ENCODE measurements at regions not wholly inside any gene's neighbourhood (a gene's known extent, or its start where the extent isn't known, plus 50 kb on each side); places are given as distances from the start of the nearest gene placed in this dataset.

- Histone ChIP-seq H2AFZ (ENCODE audit: low read length) (no peak overlapping the region), H3K27me3 (ENCODE audit: insufficient read depth, low read length) (no peaks in the 10 kb centered on the region), H3K4me1 (ENCODE audit: insufficient read depth, low read length, severe bottlenecking) (no peaks in the 10 kb centered on the region), H3K79me2 (ENCODE audit: insufficient read depth, low read length) (no peaks in the 10 kb centered on the region), H3K36me3 (ENCODE audit: insufficient read depth, low read length) (no peaks in the 10 kb centered on the region), H4K20me1 (ENCODE audit: insufficient read depth, low read length) (no peaks in the 10 kb centered on the region), H3K9me3 (ENCODE audit: low read length) (no peaks in the 10 kb centered on the region), H3K4me2 (ENCODE audit: low read length) (no peak overlapping the region), H3K27ac (ENCODE audit: low read depth, low read length, poor library complexity, severe bottlenecking) (no peak overlapping the region), H3K4me3 (ENCODE audit: low read depth, low read length, poor library complexity, severe bottlenecking) (no peak overlapping the region), H3F3A (ENCODE audit: insufficient read depth, low read length) (no peaks in the 10 kb centered on the region), H3K9me2 (ENCODE audit: low read depth, low read length) (no peaks in the 10 kb centered on the region), H3K9ac (ENCODE audit: low read length) (no peak overlapping the region)
- TF ChIP-seq, protein P1, sequence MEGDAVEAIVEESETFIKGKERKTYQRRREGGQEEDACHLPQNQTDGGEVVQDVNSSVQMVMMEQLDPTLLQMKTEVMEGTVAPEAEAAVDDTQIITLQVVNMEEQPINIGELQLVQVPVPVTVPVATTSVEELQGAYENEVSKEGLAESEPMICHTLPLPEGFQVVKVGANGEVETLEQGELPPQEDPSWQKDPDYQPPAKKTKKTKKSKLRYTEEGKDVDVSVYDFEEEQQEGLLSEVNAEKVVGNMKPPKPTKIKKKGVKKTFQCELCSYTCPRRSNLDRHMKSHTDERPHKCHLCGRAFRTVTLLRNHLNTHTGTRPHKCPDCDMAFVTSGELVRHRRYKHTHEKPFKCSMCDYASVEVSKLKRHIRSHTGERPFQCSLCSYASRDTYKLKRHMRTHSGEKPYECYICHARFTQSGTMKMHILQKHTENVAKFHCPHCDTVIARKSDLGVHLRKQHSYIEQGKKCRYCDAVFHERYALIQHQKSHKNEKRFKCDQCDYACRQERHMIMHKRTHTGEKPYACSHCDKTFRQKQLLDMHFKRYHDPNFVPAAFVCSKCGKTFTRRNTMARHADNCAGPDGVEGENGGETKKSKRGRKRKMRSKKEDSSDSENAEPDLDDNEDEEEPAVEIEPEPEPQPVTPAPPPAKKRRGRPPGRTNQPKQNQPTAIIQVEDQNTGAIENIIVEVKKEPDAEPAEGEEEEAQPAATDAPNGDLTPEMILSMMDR (IDR thresholded peaks at IDR 0.05; ENCODE audit: low read length) = no peak
- no peak for TF ChIP-seq EZH2 (IDR thresholded peaks at IDR 0.05; ENCODE audit: borderline replicate concordance, low read length)
Observed at GRCh38 chr5:38039826-38040225, 200.0 kb upstream of the GDNF start.

DNA sequence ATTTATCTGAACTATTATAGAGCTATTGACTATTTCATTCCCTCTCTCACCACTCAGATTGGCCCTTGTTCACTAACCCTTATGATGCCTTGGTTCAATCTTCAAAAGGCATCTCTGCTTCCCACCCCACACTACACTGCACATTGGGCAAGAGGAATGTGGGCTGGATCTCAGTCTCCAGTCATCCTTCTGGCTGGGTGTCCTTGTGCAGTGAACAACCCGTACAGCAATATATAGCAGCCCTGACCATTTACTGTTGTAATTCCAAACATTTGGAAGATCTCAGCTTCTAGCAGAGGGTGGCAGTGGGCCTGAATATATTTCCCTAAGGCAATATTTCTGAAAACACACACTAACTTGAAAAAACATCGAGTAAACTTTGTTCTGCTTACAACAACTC, 199.2 kb upstream of the GDNF start:
- H3K79me2 ChIP-seq (ENCODE audit: insufficient read depth, low read length) = no peaks in the 10 kb centered on the region
- TF ChIP-seq, protein P1 (IDR thresholded peaks at IDR 0.05; ENCODE audit: low read length) = no peak
- no peak for TF ChIP-seq EZH2 (IDR thresholded peaks at IDR 0.05; ENCODE audit: borderline replicate concordance, low read length)
- no peaks in the 10 kb centered on the region for H3K4me1 ChIP-seq (ENCODE audit: insufficient read depth, low read length, severe bottlenecking)
- H3K27ac ChIP-seq (ENCODE audit: low read depth, low read length, poor library complexity, severe bottlenecking) = no peak overlapping the region
- H2AFZ ChIP-seq (ENCODE audit: low read length) = no peak overlapping the region
- H3K4me3 ChIP-seq (ENCODE audit: low read depth, low read length, poor library complexity, severe bottlenecking) = no peak overlapping the region
- H3K9ac ChIP-seq (ENCODE audit: low read length) = no peak overlapping the region
- H3K9me2 ChIP-seq (ENCODE audit: low read depth, low read length) = no peaks in the 10 kb centered on the region
- H3K36me3 ChIP-seq (ENCODE audit: insufficient read depth, low read length) = no peaks in the 10 kb centered on the region
- H3F3A ChIP-seq (ENCODE audit: insufficient read depth, low read length) = no peaks in the 10 kb centered on the region
- no peaks in the 10 kb centered on the region for H3K27me3 ChIP-seq (ENCODE audit: insufficient read depth, low read length)
- H4K20me1 ChIP-seq (ENCODE audit: insufficient read depth, low read length) = no peaks in the 10 kb centered on the region
- H3K4me2 ChIP-seq (ENCODE audit: low read length) = no peak overlapping the region
- H3K9me3 ChIP-seq (ENCODE audit: low read length) = no peaks in the 10 kb centered on the region

DNA sequence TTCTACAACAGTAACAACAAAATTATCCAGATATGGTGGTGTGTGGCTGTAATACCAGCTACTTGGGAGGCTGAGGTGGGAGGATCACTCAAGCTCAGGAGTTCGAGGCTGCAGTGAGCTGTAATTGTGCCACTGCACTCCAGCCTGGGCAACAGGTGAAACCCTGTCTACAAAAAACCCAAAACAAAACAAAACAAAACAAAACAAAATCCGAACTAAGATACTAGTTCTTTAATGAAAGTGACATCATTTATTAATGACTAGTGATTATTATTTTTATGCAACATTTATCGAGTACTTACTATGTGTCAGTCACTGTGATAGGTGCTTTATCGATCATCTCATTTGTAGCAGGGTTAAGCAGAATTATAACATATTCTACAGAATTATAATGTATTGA, 196.9 kb upstream of the GDNF start:
- Histone ChIP-seq H3K9me3 (ENCODE audit: low read length) (no peaks in the 10 kb centered on the region), H3K4me2 (ENCODE audit: low read length) (no peak overlapping the region), H3K9me2 (ENCODE audit: low read depth, low read length) (no peaks in the 10 kb centered on the region), H3K4me3 (ENCODE audit: low read depth, low read length, poor library complexity, severe bottlenecking) (no peak overlapping the region), H3K9ac (ENCODE audit: low read length) (no peak overlapping the region), H3K79me2 (ENCODE audit: insufficient read depth, low read length) (no peaks in the 10 kb centered on the region), H3K36me3 (ENCODE audit: insufficient read depth, low read length) (no peaks in the 10 kb centered on the region), H3K27me3 (ENCODE audit: insufficient read depth, low read length) (no peaks in the 10 kb centered on the region), H3K4me1 (ENCODE audit: insufficient read depth, low read length, severe bottlenecking) (no peaks in the 10 kb centered on the region), H2AFZ (ENCODE audit: low read length) (no peak overlapping the region), H4K20me1 (ENCODE audit: insufficient read depth, low read length) (no peaks in the 10 kb centered on the region), H3F3A (ENCODE audit: insufficient read depth, low read length) (no peaks in the 10 kb centered on the region), H3K27ac (ENCODE audit: low read depth, low read length, poor library complexity, severe bottlenecking) (no peak overlapping the region)
- no peak for TF ChIP-seq EZH2 (IDR thresholded peaks at IDR 0.05; ENCODE audit: borderline replicate concordance, low read length)
- TF ChIP-seq, protein P1 (IDR thresholded peaks at IDR 0.05; ENCODE audit: low read length) = no peak
